ENCODE measurements at regions not wholly inside any gene's neighbourhood (a gene's known extent, or its start where the extent isn't known, plus 50 kb on each side); places are given as distances from the start of the nearest gene placed in this dataset.
"Not testable (repeated sequence)": the region's sequence is repeated elsewhere in the genome, so short reads cannot be mapped to it uniquely, and the experiment has no call there.

- H2AFZ ChIP-seq (ENCODE audit: low read length); DNase-seq (ENCODE audit: low spot score); H3K9me3 ChIP-seq (ENCODE audit: low read length); intact Hi-C loops (cut with micrococcal nuclease; ENCODE audit: unreplicated experiment); H3K79me2 ChIP-seq (ENCODE audit: insufficient read depth, low read depth, low read length); CTCF ChIA-PET (ENCODE audit: unreplicated experiment); H3K27ac ChIP-seq (ENCODE audit: low read depth, low read length, poor library complexity, severe bottlenecking); H3K9me2 ChIP-seq (ENCODE audit: insufficient read depth, low read length); H3K4me3 ChIP-seq (ENCODE audit: low read depth, low read length, poor library complexity, severe bottlenecking); H3K36me3 ChIP-seq (ENCODE audit: insufficient read depth, low read length); BruUV-seq (replicated peaks); H4K20me1 ChIP-seq (ENCODE audit: insufficient read depth, low read length); H3K4me1 ChIP-seq (ENCODE audit: insufficient read depth, low read length, poor library complexity, severe bottlenecking); H3K4me2 ChIP-seq (ENCODE audit: low read length); POLR2A ChIA-PET: not testable (repeated sequence)
Measured at GRCh38 chr22:25504017-25504416, 60.5 kb upstream of the GRK3 start.

GRCh38 chr22:25508161-25508560 lies 56.3 kb upstream of the GRK3 start:
- Histone ChIP-seq H3K36me3 (ENCODE audit: insufficient read depth, low read length) (peaks cover 7% of the 10 kb centered on the region), H3K4me2 (ENCODE audit: low read length) (no peak overlapping the region), H3K9me2 (ENCODE audit: insufficient read depth, low read length) (no peaks in the 10 kb centered on the region), H3K9me3 (ENCODE audit: low read length) (no peaks in the 10 kb centered on the region), H3K4me1 (ENCODE audit: insufficient read depth, low read length, poor library complexity, severe bottlenecking) (no peaks in the 10 kb centered on the region), H4K20me1 (ENCODE audit: insufficient read depth, low read length) (no peaks in the 10 kb centered on the region), H3K4me3 (ENCODE audit: low read depth, low read length, poor library complexity, severe bottlenecking) (no peak overlapping the region), H3K79me2 (ENCODE audit: insufficient read depth, low read depth, low read length) (no peaks in the 10 kb centered on the region), H3K27ac (ENCODE audit: low read depth, low read length, poor library complexity, severe bottlenecking) (no peak overlapping the region), H2AFZ (ENCODE audit: low read length) (no peak overlapping the region)
- no TSS peak for BruUV-seq (replicated peaks)
- intact Hi-C loops (cut with micrococcal nuclease; ENCODE audit: unreplicated experiment), result no loop called here
- ChIA-PET CTCF (ENCODE audit: unreplicated experiment) (no interaction called here), POLR2A (no interaction called here)
- no peak for TF ChIP-seq CTCF (conservative IDR thresholded peaks at IDR 0.05; ENCODE audit: low read length)
- no peak for TF ChIP-seq EZH2phosphoT487 (IDR thresholded peaks at IDR 0.05; ENCODE audit: borderline replicate concordance, low read depth, low read length)
- DNase-seq (ENCODE audit: low spot score), result no peak

DNA sequence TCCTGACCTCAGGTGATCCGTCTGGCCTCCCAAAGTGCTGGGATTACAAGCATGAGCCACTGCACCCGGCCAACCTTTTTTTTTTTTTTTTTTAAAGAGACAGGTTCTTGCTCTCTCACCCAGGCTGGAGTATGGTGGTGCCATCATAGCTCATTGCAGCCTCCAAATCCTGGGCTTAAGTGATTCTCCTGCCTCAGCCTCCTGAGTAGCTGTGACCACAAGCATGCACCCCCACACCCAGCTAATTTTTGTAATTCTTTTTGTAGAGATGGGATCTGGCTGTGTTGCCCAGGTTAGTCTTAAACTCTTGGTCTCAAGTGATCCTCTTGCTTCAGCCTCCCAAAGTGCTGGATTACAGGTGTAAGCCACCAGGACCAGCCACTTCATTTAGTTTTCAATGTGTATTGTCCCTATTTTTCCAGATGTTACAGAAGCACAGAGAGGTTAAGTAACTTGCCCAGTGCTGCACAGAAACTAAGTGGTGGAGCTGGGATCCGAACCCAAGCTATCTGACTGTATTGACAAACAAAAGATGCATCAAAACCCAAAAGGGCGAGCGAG lies 55.6 kb upstream of the GRK3 start:
- no TSS peak for BruUV-seq (replicated peaks)
- no peak for TF ChIP-seq EZH2phosphoT487 (IDR thresholded peaks at IDR 0.05; ENCODE audit: borderline replicate concordance, low read depth, low read length)
- no peak for TF ChIP-seq CTCF (conservative IDR thresholded peaks at IDR 0.05; ENCODE audit: low read length)
- Histone ChIP-seq H3K36me3 (ENCODE audit: insufficient read depth, low read length) (peaks cover 7% of the 10 kb centered on the region), H4K20me1 (ENCODE audit: insufficient read depth, low read length) (no peaks in the 10 kb centered on the region), H3K27ac (ENCODE audit: low read depth, low read length, poor library complexity, severe bottlenecking) (no peak overlapping the region), H3K9me2 (ENCODE audit: insufficient read depth, low read length) (no peaks in the 10 kb centered on the region), H3K4me1 (ENCODE audit: insufficient read depth, low read length, poor library complexity, severe bottlenecking) (no peaks in the 10 kb centered on the region), H3K4me2 (ENCODE audit: low read length) (no peak overlapping the region), H3K79me2 (ENCODE audit: insufficient read depth, low read depth, low read length) (no peaks in the 10 kb centered on the region), H2AFZ (ENCODE audit: low read length) (no peak overlapping the region), H3K4me3 (ENCODE audit: low read depth, low read length, poor library complexity, severe bottlenecking) (no peak overlapping the region), H3K9me3 (ENCODE audit: low read length) (no peaks in the 10 kb centered on the region)
- no peak for DNase-seq (ENCODE audit: low spot score)
- intact Hi-C loops (cut with micrococcal nuclease; ENCODE audit: unreplicated experiment), result no loop called here
- ChIA-PET POLR2A (no interaction called here), CTCF (ENCODE audit: unreplicated experiment) (no interaction called here)

All from OCI-LY7 (cell line).